ENCODE measurements at regions not wholly inside any gene's neighbourhood (a gene's known extent, or its start where the extent isn't known, plus 50 kb on each side); places are given as distances from the start of the nearest gene placed in this dataset.

GRCh38 chr3:124057420-124057819, 65.5 kb upstream of the ROPN1 start:
- no peak overlapping the region for H3K9ac ChIP-seq (ENCODE audit: insufficient read depth, low read length, poor library complexity, severe bottlenecking)
- H3K27ac ChIP-seq (ENCODE audit: low read depth in 1 of 2, low read length in 2 of 2) = no peak overlapping the region
- H3K9me3 ChIP-seq (replicated peaks in 1 of 2; ENCODE audit: control insufficient read depth in 1 of 2, insufficient read depth in 1 of 2, low read length in 2 of 2) = no peaks in the 10 kb centered on the region
- no peaks in the 10 kb centered on the region for H3K36me3 Mint-ChIP-seq
- H3K4me1 Mint-ChIP-seq = no peaks in the 10 kb centered on the region
- DNase-seq = no peak
- H4K20me1 ChIP-seq (ENCODE audit: insufficient read depth, low read length) = no peaks in the 10 kb centered on the region
- H3K4me2 ChIP-seq (replicated peaks; ENCODE audit: extremely low read depth, low read length, poor library complexity, severe bottlenecking) = no peak overlapping the region
- peaks cover 2 to 14% (median 10%) of the 10 kb centered on the region in 3 donors for H3K27me3 Mint-ChIP-seq (ENCODE audit: low read depth in 3 of 3)
- no peaks in the 10 kb centered on the region for H3K4me1 ChIP-seq (ENCODE audit: control insufficient read depth in 1 of 2, insufficient read depth in 2 of 2, low read length in 2 of 2)
- intact Hi-C loops (cut with micrococcal nuclease) = no loop called here
- no peak for TF ChIP-seq CTCF (IDR thresholded peaks at IDR 0.05)
- no peak overlapping the region for H3K4me3 ChIP-seq (replicated peaks in 1 of 3; ENCODE audit: low read depth in 2 of 3, low read length in 3 of 3)
- H3K36me3 ChIP-seq (replicated peaks in 1 of 2; ENCODE audit: control insufficient read depth in 1 of 2, insufficient read depth in 2 of 2, low read length in 2 of 2) = no peaks in the 10 kb centered on the region
- H3K27ac Mint-ChIP-seq = no peak overlapping the region
- peaks cover 0 to 3% (median 0%) of the 10 kb centered on the region in 7 donors for H3K9me3 Mint-ChIP-seq
- no peak overlapping the region for H2AFZ ChIP-seq (ENCODE audit: insufficient read depth, low read depth, low read length, poor library complexity, severe bottlenecking)
- WGBS (ENCODE audit: insufficient coverage) = 79% methylated on average over 6 of the region's 6 CpGs
- no peaks in the 10 kb centered on the region for H3K27me3 ChIP-seq (ENCODE audit: control insufficient read depth in 2 of 2, insufficient read depth in 2 of 2, low read length in 2 of 2)
- H3K79me2 ChIP-seq (ENCODE audit: insufficient read depth, low read length) = no peaks in the 10 kb centered on the region
- H3K4me3 Mint-ChIP-seq = no peak overlapping the region

DNA sequence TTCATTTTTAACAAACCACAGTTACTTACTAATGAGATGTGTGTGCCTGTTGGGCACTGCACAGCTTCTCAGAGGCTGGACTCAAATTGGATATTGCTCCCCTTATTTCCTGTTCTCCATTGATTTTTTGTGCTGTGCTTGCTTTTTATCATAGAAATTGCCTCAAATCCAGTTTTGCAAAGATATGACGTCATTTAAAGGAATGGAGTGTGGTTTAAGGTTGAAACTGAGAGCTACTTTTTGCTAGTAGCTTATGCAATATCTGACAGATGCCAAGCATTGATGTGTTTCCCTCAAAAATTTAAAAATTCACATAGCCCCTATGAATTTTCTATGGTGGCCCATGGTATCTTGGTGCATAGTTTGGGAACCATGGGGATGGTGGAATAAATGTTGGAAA, 67.7 kb upstream of the ROPN1 start:
- intact Hi-C loops (cut with micrococcal nuclease) = no loop called here
- TF ChIP-seq CTCF (IDR thresholded peaks at IDR 0.05) = no peak

More for the DNA sequence above, 67.7 kb upstream of the ROPN1 start:
- H3K9ac ChIP-seq (ENCODE audit: insufficient read depth, low read length, poor library complexity, severe bottlenecking) = no peak overlapping the region
- H3K36me3 ChIP-seq (replicated peaks in 1 of 2; ENCODE audit: control insufficient read depth in 1 of 2, insufficient read depth in 2 of 2, low read length in 2 of 2) = no peaks in the 10 kb centered on the region
- Mint-ChIP-seq H3K27ac (no peak overlapping the region), H3K4me1 (no peaks in the 10 kb centered on the region), H3K36me3 (no peaks in the 10 kb centered on the region), H3K4me3 (no peak overlapping the region), H3K27me3 (ENCODE audit: low read depth in 3 of 3) (peaks cover 2 to 14% (median 6%) of the 10 kb centered on the region in 3 donors), H3K9me3 (peaks cover 0 to 3% (median 0%) of the 10 kb centered on the region in 7 donors)
- no peak overlapping the region for H3K27ac ChIP-seq (ENCODE audit: low read depth in 1 of 2, low read length in 2 of 2)
- no peak overlapping the region for H2AFZ ChIP-seq (ENCODE audit: insufficient read depth, low read depth, low read length, poor library complexity, severe bottlenecking)
- H3K79me2 ChIP-seq (ENCODE audit: insufficient read depth, low read length) = no peaks in the 10 kb centered on the region
- H3K4me3 ChIP-seq (replicated peaks in 1 of 3; ENCODE audit: low read depth in 2 of 3, low read length in 3 of 3) = no peak overlapping the region
- H3K4me1 ChIP-seq (ENCODE audit: control insufficient read depth in 1 of 2, insufficient read depth in 2 of 2, low read length in 2 of 2) = no peaks in the 10 kb centered on the region
- H3K4me2 ChIP-seq (replicated peaks; ENCODE audit: extremely low read depth, low read length, poor library complexity, severe bottlenecking) = no peak overlapping the region
- no CpG with 5 or more reads among the region's 1 CpG for WGBS (ENCODE audit: insufficient coverage)
- no peak for DNase-seq
- no peaks in the 10 kb centered on the region for H4K20me1 ChIP-seq (ENCODE audit: insufficient read depth, low read length)
- H3K9me3 ChIP-seq (replicated peaks in 1 of 2; ENCODE audit: control insufficient read depth in 1 of 2, insufficient read depth in 1 of 2, low read length in 2 of 2) = no peaks in the 10 kb centered on the region
- no peaks in the 10 kb centered on the region for H3K27me3 ChIP-seq (ENCODE audit: control insufficient read depth in 2 of 2, insufficient read depth in 2 of 2, low read length in 2 of 2)

Measured in CD14-positive monocyte (primary cell).